Posterior cingulate gyrus (tissue), 11 donors: ENCODE measurements at regions not wholly inside any gene's neighbourhood (a gene's known extent, or its start where the extent isn't known, plus 50 kb on each side); places are given as distances from the start of the nearest gene placed in this dataset.
"Not testable (repeated sequence)": the region's sequence is repeated elsewhere in the genome, so short reads cannot be mapped to it uniquely, and the experiment has no call there.

Experiments
- DNase-seq, 10 donors: peaks; one replicate each; pipeline versions ENCODE4 v3.0.0 to v3.0.0-alpha.2; 2020 to 2021; ENCODE audit warnings: mixed read lengths in 3 of 10
- intact Hi-C: fragments of 100-400 bp; cut with DNase I; formaldehyde crosslinking; loops from one replicate; pipeline ENCODE4 v1.15.1; 2023

DNA sequence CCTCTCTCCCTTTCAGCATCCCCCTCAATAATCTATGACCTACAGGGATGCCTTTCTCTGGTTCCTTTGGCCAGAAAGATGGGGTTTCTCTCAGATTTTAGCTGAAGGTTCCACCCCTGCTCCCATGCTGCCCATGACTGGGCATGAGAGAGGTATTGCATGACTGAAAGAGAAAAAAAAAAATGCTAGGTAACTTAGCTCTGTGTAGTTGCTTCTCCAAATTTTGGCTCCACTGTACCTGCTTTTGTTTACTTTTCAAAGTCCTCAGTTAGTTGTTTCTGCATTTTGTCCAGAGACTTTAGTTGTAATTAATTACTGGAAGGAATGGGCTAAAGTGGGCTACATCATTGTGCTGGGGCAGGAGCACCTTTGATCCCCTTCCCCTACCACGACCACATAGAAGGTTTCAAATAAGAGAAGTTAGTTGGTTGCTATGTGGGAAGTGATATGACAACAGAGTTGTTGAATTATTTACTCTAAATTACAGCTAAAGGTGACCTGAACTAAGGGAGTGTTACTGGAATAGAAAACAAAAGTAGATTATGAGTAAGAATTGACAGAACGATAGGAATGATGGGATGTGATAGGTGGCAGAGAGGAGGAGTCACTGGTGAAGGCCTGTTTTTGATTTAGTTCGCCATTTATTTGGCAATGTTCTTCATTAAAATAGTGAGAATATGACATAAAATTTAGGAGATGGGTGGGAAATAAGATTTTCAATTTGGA lies 605.4 kb upstream of the NR2F2 start:
- intact Hi-C loops: no loop called here

DNA sequence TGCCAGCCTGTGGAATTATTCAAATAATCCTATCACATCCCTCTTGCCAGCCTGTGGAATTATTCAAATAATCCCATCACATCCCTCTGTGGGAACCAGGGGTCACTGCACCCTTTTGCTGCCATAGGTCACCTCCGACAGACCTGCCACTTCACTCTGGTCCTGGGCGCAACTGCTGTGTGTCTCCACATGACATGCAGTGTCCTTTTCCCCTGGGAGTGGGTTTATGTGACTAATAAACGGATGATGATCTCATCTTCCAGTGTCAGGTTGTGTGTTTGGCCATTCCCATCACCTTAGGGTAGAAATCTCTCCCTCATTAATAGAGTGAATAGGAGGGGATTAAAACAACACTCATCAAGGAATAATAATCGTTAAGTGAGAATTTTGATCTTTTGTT lies 603.6 kb upstream of the NR2F2 start:
- no peak for DNase-seq
- intact Hi-C loops: no loop called here

More for the DNA sequence above, 605.4 kb upstream of the NR2F2 start:
- DNase-seq: no peak

DNA sequence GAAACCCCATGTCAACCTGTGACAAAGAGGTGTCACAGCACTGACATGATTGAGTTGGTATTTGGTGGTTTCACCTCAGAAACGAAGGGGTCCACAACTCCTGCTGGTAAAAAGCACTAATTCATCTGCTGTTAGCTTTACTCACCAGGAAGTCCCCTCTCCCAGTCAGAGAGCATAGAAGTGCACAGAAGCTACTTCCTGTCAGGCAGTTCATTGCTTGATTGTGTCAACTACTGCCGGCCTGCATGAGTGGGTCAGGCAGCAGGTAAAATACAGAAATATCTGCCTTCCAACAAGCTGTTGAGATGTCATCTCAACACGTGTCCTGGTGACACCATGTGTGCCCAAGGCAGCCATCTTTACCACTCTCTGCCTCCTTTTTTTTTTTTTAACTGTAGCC lies 596.6 kb upstream of the NR2F2 start:
- intact Hi-C loops: no loop called here

DNA sequence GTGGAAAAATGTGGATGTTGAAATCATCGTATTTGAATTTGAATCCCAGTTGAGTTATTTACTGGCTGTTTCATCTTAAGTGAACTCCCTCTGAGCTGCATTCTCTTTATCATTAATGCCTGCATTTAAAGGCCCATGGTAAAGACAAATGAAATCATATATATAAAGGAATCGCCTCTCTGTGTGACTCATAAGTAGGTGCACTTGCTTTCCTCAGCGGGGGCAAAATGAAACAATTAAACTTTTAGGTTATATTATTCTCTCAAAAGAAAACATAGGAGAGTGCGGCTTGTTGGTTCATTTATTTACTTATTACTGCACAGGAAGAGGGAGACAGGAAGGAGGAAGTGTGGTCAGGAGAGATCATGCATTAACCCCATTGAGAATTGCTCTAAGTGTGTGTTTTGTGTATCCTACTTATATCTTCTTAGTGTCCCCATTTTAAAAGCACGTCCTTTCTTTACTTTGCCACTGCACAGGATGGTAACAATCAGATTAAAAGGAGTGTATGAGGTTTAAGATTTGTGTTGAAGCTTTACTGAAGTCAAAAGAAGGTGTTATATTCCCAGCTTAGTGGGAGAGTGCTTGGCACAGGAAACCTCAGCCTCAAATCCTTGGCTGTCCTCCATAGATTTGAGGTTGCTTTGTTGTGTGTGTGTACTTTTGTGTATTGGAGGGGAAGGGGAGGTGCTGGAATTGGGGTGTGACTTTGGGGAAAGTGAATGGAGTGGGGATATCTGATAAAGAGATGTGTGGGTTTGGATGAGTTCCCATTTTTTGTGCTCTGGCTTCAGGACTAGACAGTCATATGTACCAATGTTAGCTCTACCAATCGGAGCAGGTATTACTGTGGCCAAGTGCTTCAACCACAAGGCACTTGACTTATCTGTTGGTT lies 595.8 kb upstream of the NR2F2 start:
- intact Hi-C loops: no loop called here
- no peak for DNase-seq

More for the DNA sequence above, 596.6 kb upstream of the NR2F2 start:
- no peak for DNase-seq

DNA sequence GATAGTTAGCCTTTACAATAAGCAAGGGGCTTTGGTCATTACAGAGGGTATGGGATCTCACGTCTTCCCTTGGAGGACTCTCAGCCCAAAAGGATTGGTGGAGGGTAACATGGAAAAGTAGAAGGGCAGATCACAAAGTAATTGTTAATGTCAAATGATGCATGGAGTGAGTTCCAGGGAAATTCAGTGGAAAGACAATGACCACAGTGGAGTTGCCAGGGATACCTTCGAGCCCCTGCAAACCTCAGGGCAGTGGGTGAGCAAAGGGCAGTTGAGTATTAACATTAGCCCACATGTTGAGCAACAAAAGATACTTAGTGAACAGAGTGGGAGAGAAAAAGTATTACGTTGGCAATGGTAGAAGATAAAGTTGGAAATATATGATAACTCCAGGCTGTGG lies 593.4 kb upstream of the NR2F2 start:
- DNase-seq: no peak
- intact Hi-C loops: no loop called here

DNA sequence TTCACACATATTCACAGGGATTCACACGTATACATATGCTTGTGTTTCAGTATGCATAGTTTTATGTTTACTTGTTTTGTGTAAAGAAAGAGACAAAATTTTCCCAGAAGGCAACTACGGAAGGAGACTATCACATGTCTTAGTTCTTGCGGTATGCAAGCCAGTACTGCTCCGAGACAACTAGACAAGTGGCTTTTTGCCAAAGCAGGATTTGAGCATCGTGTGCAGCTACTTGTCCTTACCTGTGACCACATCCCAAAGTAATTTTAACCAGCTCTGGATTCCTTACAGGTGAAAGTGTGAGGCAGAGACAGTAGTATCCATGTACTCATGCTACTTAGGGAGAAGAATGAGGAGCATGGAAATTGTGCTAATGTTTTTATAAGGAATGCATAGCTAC lies 591.4 kb upstream of the NR2F2 start:
- DNase-seq: no peak

DNA sequence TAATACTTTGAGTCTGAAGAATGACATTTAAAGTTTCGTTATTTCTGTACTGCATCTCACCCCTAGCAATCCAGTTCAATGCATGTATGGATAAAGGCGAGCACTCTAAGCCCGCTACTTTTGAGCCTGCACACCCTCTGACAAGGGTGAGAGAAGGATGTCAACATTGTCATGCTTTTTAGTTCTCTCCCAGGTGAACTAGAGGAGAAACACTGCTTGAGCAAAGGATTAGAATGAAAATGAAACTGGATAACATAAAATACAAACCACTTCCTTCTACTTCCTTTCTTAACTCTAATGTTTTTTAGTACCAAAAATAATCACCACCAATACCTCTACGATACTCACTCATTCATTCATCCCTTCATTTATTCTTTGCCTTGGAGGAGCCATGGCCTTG lies 588.7 kb upstream of the NR2F2 start:
- DNase-seq: no peak
- intact Hi-C loops: no loop called here

More for the DNA sequence above, 591.4 kb upstream of the NR2F2 start:
- intact Hi-C loops: no loop called here

DNA sequence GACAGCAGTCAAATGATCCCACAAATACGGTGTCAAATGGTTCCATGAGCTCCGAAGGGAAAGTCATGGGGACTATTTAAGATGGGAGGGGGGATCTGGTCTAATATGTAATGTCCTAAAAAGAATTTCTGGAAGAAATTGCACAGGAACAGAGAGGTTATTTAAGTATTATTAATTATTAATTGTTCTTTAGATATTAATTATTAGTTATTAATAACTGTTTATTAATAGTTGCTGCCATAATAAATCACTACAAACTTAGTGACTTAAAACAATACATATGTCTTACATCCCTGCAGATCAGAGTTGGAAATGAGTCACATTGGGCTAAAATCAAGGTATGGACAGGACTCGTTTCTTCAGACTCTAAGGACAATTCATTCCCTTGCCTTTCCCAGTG lies 588.2 kb upstream of the NR2F2 start:
- intact Hi-C loops: no loop called here
- no peak for DNase-seq

DNA sequence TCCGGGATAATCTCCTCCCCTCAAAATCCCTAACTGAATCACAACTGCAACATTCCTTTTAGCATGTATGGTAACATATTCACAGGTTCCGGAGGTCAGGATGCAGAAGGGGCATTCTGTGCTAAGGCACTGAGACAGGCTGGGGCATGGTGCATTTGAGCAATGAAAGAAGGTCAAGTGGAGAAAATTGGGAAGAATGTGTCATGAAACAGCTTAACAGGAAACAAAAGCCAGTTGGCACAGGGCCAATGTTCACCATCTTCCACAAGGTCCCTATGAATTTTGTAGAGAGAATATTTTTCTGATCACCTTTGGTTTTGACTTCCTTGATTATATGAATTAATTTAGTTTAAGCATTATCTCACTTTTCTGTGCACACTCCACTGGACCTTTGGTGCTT lies 587.7 kb upstream of the NR2F2 start:
- DNase-seq: no peak
- intact Hi-C loops: no loop called here

DNA sequence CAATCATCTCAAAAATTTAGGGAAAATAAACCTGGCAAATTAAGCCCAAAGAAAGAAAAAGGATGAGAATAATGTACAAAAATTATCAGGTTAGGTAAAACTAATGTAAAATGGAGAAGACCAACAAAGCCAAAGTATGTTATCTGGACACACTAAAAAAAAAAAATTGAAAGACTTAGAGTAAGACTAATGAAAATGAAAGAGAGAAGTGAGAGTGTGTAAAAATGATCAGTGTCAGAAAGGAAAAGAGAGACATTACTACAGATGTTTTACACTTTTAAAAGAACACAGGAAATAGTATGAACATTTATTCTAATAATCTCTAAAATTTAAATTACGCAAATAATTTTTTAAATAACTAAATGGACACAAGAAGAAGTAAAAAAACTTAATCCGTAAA lies 573.3 kb upstream of the NR2F2 start:
- intact Hi-C loops: no loop called here
- DNase-seq: no peak

DNA sequence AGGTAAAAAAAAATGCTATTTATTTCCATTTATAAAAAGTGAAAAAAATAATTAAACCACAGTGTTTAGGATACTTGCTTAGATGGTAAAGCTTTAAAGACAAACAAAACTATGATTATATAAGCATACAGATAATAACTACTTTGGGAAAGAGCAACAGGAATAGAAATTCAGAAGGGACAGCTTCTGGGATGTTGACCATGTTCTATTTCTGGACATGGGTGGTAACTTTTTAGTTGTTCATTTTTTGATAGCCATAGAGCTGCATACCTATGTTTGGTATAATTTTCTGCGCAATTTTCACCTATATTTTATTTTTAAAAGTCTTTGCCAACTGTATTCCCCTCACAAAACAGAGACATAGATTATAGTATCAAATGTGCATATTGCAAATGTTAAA lies 572.0 kb upstream of the NR2F2 start:
- intact Hi-C loops: no loop called here
- DNase-seq: no peak

DNA sequence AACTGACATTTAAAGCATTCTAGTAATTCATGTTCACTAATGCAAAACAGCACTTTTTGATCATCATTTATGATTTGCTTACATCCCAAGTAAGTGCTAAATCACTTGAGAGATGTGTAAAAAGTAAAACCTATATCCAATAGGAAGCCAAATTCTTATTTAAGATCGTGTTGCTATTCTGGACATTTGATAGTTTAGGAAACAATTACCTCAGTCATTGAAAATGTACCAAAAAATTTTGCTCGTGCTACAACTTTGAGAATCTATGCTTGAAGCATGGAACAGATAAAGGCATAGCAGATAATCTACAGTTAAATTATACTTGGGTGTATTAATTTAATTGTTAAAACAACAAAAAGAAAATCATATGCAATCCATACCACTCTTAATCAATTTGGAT lies 571.6 kb upstream of the NR2F2 start:
- intact Hi-C loops: no loop called here
- DNase-seq: no peak

DNA sequence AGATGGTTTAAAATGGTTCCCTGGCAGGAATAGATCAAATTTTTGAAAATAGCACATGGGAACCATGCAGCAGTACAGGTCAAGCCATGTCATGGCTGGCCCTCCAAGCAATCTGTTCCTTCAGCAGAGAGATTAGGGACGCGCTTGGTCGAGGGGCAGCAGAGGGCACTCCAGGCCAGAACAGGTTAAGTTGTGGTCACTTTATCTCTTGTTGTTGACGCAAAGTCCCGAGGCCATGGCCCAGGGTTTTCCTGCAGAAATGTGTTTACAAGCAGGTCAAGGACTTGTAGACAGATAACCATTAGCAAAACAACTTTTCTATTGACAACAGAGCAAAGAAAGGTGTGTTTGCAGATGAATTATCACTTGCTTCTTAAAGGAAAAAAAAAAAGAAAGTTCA lies 570.0 kb upstream of the NR2F2 start:
- no peak for DNase-seq
- intact Hi-C loops: no loop called here

DNA sequence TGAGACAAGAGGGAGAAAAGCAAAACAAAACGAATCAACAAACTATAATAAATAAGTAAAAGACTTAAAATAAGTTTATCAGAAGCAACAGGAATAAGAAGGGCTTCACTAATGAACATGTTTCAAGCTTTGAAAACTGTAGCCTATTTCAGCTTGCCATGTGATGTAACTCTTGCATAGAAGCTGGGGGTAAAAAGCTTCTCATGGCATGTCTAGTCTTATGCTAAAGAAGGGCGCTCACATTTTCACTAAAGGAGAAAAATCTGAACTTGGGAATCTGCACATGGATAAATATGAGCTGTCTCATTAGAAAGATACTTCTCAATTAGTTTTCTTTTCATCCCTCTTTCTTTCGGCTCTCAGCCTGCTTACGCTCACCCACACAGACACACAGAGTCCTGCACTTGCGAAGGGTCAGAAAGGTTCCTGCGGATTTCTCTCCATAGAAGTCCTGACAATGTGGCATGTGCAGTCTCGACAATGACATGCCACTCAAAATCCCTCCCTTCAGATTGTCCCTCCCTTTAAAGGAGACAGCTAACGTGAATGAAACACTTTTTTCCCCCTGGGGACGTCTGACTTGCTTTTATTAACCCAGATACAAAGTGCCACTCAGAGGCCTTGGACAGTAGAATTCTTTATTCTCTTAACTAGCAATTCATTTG lies 568.9 kb upstream of the NR2F2 start:
- no peak for DNase-seq
- intact Hi-C loops: no loop called here

DNA sequence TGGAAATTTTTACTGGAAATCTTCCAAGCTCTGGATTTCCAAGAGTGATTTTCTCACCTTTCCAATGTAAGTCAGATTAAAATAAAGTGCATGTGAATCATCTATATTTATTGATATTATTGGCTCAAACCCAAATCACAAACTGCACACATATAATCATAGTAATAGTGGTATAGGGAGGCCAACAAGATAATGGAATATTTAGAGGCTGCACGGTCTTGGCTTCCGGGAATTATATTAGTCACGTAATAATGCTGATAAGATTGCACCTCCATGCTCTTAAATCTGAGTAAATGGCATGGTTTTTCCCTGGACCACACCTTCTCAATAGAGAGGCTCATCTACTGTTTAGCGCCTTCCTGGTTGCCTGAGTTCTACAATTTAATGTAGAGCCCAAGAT lies 567.1 kb upstream of the NR2F2 start:
- DNase-seq: no peak
- intact Hi-C loops: no loop called here

DNA sequence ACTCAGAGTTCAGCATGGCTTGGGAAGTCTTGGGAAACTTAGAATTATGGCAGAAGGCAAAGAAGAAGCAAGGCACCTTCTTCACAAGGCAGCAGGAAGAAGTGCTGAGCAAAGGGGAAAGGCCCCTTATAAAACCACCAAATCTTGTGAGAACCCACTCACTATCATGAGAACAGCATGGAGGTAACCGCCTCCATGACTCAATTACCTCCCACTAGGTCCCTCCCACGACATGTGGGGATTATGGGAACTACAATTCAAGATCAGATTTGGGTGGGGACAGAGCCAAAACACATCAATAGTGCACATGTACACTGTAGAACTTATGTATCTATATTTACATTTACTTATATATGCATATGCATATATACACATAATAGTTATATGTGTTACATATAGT lies 565.3 kb upstream of the NR2F2 start:
- DNase-seq: no peak
- intact Hi-C loops: no loop called here

DNA sequence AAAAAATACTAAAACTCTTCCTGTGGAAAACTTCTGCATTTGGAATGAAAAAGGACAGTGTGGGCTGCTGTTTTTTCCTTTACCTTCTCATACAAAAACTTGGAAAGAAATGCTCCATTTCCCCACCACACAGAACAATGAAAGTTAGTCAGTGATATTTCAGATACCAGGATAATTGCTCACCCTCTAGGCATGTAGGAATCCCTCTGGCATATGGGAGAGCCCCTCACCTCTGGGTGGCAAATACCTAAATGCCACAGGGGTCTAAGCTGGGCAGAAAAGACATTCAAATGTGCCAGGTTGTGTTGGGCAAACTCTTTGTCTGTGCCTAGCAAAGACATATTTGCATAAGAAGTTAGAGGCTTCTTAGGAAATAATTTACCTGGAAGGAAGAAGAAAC lies 560.3 kb upstream of the NR2F2 start:
- no peak for DNase-seq
- intact Hi-C loops: no loop called here

DNA sequence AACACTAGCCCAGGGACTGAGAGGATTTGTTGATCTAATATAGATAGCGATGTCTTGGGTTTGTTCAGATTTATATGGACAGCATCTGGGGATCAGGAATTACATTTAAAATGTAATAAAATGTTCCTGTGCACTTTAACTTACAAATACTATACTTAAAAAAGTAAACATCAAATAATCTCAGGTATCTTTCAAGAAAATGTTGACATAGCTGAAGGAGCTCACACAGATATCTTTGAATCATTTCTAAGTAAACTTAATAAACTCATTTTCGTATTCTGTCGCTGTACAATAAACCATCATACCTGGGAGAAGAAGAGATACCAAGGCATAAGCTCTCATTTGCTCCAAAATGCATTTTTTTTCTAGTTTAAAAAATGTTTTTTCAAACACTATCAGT lies 557.5 kb upstream of the NR2F2 start:
- intact Hi-C loops: no loop called here
- DNase-seq: no peak

DNA sequence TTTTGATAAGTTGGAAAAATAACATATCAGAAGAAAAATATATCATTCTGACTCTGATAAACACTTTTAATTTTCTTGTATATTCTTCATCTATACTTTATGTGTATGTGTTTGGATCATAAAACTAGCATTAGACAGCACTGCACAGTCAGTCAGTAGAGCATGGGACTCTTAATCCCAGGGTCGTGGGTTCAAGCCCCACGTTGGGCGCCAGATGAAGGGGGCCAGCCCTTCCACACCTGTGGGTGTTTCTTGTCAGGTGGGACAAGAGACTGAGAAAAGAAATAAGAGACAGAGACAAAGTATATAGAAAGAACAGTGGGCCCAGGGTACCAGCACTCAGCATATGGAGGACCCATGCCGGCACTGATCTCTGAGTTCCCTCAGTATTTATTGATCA lies 546.0 kb upstream of the NR2F2 start:
- no peak for DNase-seq
- intact Hi-C loops: no loop called here

DNA sequence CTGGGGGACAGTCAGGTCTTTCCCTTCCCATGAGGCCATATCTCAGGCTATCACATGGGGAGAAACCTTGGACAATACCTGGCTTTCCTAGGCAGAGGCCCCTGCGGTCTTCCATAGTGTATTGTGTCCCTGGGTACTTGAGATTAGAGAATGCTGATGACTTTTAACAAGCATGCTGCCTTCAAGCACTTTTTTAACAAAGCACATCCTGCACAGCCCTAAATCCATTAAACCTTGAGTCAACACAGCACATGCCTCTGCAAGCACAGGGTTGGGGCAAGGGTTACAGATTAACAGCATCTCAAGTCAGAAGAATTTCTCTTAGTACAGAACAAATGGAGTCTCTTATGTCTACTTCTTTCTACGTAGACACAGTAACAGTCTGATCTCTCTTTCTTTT lies 545.2 kb upstream of the NR2F2 start:
- intact Hi-C loops, DNase-seq: not testable (repeated sequence)

DNA sequence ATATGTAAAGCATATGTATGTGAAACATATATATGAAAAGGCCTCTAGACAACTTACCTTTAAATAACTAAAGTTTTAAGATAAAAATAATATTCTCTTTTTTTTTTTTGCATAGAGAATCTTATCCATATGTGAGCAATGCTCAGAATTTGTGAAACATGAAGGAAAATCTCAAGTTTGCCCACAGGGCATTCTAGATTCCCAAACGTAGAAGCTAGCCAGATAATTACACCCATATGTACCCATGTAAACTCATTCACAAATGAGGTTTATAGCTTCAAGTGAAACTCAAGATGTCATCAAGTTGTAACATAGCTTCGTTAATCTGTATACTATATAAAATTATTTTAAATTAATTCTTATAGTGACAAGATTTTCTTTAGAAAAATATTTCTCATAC lies 537.3 kb upstream of the NR2F2 start:
- intact Hi-C loops: no loop called here
- no peak for DNase-seq

DNA sequence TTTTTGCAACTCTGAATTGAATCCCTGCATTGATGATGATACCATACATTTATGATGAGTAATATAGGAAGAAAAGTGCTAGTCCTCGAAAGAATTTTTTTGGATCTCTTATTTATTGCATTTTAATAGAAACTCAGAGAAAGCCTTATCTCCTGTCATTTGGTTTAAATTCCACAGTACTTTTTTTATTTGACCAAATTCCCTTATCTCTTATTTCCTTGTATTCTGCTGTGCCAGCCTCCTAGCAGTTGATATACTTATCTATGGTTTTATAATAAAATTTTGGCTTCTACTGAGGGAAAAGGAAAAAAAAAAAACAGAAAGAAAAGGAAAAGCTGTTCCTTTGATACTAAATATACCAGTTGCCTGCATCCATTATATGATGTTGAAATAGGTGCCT lies 535.1 kb upstream of the NR2F2 start:
- no peak for DNase-seq
- intact Hi-C loops: no loop called here
